C4-2B (cell line): ENCODE measurements at regions not wholly inside any gene's neighbourhood (a gene's known extent, or its start where the extent isn't known, plus 50 kb on each side); places are given as distances from the start of the nearest gene placed in this dataset.

Source experiments
- H3K27ac ChIP-seq: fragments of 450-650 bp; 2 replicates; pipeline ENCODE4 v1.5.1; 2017
- CTCF ChIP-seq: fragments of 450-650 bp; conservative IDR thresholded peaks from 2 replicates; pipeline ENCODE4 v1.5.1; 2017; ENCODE audit warnings: mild to moderate bottlenecking
- ZFX ChIP-seq: fragments of 450-650 bp; IDR thresholded peaks from 2 replicates; pipeline ENCODE4 v1.6.1; 2017

- TF ChIP-seq ZFX (no peak), CTCF (no peak)
Measured at GRCh38 chr7:26001662-26002244, 150.2 kb upstream of the NFE2L3 start.

GRCh38 chr7:26005683-26006410 lies 146.2 kb upstream of the NFE2L3 start:
- no peak for TF ChIP-seq CTCF
- no peak for TF ChIP-seq ZFX
- H3K27ac ChIP-seq: no peak overlapping the region

More at GRCh38 chr7:26001662-26002244, 150.2 kb upstream of the NFE2L3 start:
- H3K27ac ChIP-seq: no peak overlapping the region

GRCh38 chr7:26006426-26006825 lies 145.6 kb upstream of the NFE2L3 start:
- no peak for TF ChIP-seq CTCF
- TF ChIP-seq ZFX: no peak
- H3K27ac ChIP-seq: no peak overlapping the region

- TF ChIP-seq CTCF (no peak), ZFX (no peak)
- H3K27ac ChIP-seq: no peak overlapping the region
Measured at GRCh38 chr7:26007510-26007909, 144.5 kb upstream of the NFE2L3 start.

- no peak for TF ChIP-seq CTCF
- TF ChIP-seq ZFX: no peak
- no peak overlapping the region for H3K27ac ChIP-seq
Measured at GRCh38 chr7:26008428-26008827, 143.6 kb upstream of the NFE2L3 start.

- TF ChIP-seq ZFX (no peak), CTCF (no peak)
- H3K27ac ChIP-seq: no peak overlapping the region
Measured at GRCh38 chr7:26011039-26011696, 140.8 kb upstream of the NFE2L3 start.

GRCh38 chr7:26013551-26014083 lies 138.4 kb upstream of the NFE2L3 start:
- peak overlapping the region; percentile 41 for H3K27ac ChIP-seq
- TF ChIP-seq ZFX: no peak
- no peak for TF ChIP-seq CTCF
